Breast epithelium (tissue), 3 donors: ENCODE measurements at regions not wholly inside any gene's neighbourhood (a gene's known extent, or its start where the extent isn't known, plus 50 kb on each side); places are given as distances from the start of the nearest gene placed in this dataset.

Source experiments
- POLR2A ChIP-seq: fragments of 450-650 bp; IDR thresholded peaks from one replicate; pipeline ENCODE4 v1.6.1; 2016; ENCODE audit warnings: antibody characterized with exemption, mild to moderate bottlenecking, moderate library complexity
- TF ChIP-seq, protein P1 (sequence below), 3 donors: fragments of 450-650 bp; IDR thresholded peaks; one replicate each; pipeline ENCODE4 v1.5.1; 2016 to 2017; ENCODE audit warnings: antibody characterized with exemption in 3 of 3, mild to moderate bottlenecking in 3 of 3, moderate library complexity in 3 of 3

DNA sequence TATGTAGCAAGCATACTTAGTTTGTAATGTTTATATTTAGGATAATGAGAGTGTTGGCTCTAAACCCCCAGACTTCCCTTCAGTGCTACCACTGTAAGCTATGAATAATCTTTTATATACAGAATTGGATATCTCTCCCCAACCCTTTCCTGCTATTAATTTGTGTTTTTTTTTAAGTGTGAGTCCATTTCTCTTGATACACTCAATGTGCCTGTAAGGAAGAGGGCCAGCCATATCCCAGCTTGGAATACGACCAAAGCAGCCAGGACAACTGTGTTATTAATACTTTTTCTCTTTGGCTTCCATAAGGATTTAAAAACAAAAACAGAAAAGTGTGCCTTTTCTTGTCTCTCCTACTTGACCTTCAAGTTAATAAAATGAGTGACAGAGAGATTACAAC is 116.7 kb downstream of the SNAPC1 start:
- TF ChIP-seq, protein P1, sequence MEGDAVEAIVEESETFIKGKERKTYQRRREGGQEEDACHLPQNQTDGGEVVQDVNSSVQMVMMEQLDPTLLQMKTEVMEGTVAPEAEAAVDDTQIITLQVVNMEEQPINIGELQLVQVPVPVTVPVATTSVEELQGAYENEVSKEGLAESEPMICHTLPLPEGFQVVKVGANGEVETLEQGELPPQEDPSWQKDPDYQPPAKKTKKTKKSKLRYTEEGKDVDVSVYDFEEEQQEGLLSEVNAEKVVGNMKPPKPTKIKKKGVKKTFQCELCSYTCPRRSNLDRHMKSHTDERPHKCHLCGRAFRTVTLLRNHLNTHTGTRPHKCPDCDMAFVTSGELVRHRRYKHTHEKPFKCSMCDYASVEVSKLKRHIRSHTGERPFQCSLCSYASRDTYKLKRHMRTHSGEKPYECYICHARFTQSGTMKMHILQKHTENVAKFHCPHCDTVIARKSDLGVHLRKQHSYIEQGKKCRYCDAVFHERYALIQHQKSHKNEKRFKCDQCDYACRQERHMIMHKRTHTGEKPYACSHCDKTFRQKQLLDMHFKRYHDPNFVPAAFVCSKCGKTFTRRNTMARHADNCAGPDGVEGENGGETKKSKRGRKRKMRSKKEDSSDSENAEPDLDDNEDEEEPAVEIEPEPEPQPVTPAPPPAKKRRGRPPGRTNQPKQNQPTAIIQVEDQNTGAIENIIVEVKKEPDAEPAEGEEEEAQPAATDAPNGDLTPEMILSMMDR (IDR thresholded peaks at IDR 0.05): no peak
- TF ChIP-seq POLR2A: no peak
